Esophagus muscularis mucosa (tissue), 3 donors: ENCODE measurements at regions not wholly inside any gene's neighbourhood (a gene's known extent, or its start where the extent isn't known, plus 50 kb on each side); places are given as distances from the start of the nearest gene placed in this dataset.

ENCODE experiments used
- EP300 ChIP-seq: sonication (generic); formaldehyde crosslinking; IDR thresholded peaks from one replicate; pipeline ENCODE4 v1.6.1; 2017; ENCODE audit warnings: antibody characterized with exemption
- TF ChIP-seq, protein P1 (sequence below), 3 experiments: fragments of 200-600 bp in 2 of 3; fragments of 450-650 bp in 1 of 3; sonication (generic) in 2 of 3; IDR thresholded peaks; one replicate each; pipeline ENCODE4 v1.5.1; 2017 to 2019; ENCODE audit warnings: antibody characterized with exemption in 3 of 3, mild to moderate bottlenecking in 2 of 3, moderate library complexity in 1 of 3

DNA sequence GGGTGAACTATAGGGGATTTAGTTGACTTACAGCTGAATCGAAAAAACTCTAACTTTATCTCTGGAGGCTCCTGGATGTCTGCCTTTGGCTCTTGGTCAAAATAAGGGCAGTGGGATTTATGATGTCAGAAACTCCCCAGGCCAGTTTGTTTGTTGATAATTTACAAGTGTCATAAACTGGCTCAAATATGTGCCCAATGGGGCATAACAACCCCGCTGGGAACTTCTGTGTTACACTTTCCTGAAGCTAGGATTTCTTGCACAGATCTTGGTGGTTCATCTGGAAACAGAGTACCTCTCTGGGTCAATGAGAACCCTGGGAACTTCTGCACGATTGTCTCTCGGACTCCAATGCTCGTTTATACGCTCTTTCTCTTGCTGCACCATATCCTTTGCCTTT, 58.7 kb upstream of the MUCL1 start:
- TF ChIP-seq, protein P1, sequence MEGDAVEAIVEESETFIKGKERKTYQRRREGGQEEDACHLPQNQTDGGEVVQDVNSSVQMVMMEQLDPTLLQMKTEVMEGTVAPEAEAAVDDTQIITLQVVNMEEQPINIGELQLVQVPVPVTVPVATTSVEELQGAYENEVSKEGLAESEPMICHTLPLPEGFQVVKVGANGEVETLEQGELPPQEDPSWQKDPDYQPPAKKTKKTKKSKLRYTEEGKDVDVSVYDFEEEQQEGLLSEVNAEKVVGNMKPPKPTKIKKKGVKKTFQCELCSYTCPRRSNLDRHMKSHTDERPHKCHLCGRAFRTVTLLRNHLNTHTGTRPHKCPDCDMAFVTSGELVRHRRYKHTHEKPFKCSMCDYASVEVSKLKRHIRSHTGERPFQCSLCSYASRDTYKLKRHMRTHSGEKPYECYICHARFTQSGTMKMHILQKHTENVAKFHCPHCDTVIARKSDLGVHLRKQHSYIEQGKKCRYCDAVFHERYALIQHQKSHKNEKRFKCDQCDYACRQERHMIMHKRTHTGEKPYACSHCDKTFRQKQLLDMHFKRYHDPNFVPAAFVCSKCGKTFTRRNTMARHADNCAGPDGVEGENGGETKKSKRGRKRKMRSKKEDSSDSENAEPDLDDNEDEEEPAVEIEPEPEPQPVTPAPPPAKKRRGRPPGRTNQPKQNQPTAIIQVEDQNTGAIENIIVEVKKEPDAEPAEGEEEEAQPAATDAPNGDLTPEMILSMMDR (IDR thresholded peaks at IDR 0.05) = no peak
- no peak for TF ChIP-seq EP300
